ENCODE measurements at regions not wholly inside any gene's neighbourhood (a gene's known extent, or its start where the extent isn't known, plus 50 kb on each side); places are given as distances from the start of the nearest gene placed in this dataset.
A peak's percentile ranks its signal among the peaks of the same experiment; 100 is the strongest.

- H3K27me3 ChIP-seq, result no peaks in the 10 kb centered on the region
- no peaks in the 10 kb centered on the region for H3K4me1 ChIP-seq
- no peaks in the 10 kb centered on the region for H3K36me3 ChIP-seq
- peak overlapping the region in 1 of 2 donors; percentile 14 for H3K27ac ChIP-seq
- no peaks in the 10 kb centered on the region for H3K9me3 ChIP-seq
- no peak overlapping the region for H3K4me3 ChIP-seq
- TF ChIP-seq, protein P1, sequence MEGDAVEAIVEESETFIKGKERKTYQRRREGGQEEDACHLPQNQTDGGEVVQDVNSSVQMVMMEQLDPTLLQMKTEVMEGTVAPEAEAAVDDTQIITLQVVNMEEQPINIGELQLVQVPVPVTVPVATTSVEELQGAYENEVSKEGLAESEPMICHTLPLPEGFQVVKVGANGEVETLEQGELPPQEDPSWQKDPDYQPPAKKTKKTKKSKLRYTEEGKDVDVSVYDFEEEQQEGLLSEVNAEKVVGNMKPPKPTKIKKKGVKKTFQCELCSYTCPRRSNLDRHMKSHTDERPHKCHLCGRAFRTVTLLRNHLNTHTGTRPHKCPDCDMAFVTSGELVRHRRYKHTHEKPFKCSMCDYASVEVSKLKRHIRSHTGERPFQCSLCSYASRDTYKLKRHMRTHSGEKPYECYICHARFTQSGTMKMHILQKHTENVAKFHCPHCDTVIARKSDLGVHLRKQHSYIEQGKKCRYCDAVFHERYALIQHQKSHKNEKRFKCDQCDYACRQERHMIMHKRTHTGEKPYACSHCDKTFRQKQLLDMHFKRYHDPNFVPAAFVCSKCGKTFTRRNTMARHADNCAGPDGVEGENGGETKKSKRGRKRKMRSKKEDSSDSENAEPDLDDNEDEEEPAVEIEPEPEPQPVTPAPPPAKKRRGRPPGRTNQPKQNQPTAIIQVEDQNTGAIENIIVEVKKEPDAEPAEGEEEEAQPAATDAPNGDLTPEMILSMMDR (IDR thresholded peaks at IDR 0.05), result no peak
- TF ChIP-seq POLR2A (IDR thresholded peaks at IDR 0.05), result no peak
- intact Hi-C loops (cut with DNase I; ENCODE audit: low total_unique reads), result no loop called here
- DNase-seq, result no peak
Measured at GRCh38 chr2:63658176-63658968, 69.6 kb downstream of the MDH1 start.

- H3K27ac ChIP-seq, result no peak overlapping the region
- no peaks in the 10 kb centered on the region for H3K9me3 ChIP-seq
- TF ChIP-seq, protein P1 (IDR thresholded peaks at IDR 0.05), result no peak
- TF ChIP-seq POLR2A (IDR thresholded peaks at IDR 0.05), result no peak
- H3K36me3 ChIP-seq, result no peaks in the 10 kb centered on the region
- H3K4me3 ChIP-seq, result no peak overlapping the region
- H3K4me1 ChIP-seq, result no peaks in the 10 kb centered on the region
- DNase-seq, result no peak
- no peaks in the 10 kb centered on the region for H3K27me3 ChIP-seq
- intact Hi-C loops (cut with DNase I; ENCODE audit: low total_unique reads), result no loop called here
Measured at GRCh38 chr2:63660060-63660459, 71.3 kb downstream of the MDH1 start.

DNA sequence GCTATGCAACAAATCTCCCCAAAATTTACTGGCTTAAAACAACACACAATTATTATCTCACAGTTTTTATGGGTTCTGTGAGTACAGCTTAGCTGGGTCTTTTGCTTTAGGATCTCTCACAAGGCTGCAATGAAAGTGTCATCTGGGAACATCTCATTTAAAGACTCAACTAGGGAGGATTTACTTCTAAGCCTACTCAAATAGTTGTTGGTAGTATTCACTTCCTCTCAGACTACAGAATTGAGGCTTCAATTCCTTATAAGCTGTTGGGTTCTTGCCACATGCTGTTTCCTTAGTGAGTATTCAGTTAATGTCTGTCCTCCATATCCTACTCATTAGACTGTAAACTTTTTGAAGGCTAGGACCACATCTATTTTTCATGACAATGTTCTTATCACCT, 72.3 kb downstream of the MDH1 start:
- H3K9me3 ChIP-seq, result no peaks in the 10 kb centered on the region
- TF ChIP-seq, protein P1 (IDR thresholded peaks at IDR 0.05), result no peak
- TF ChIP-seq POLR2A (IDR thresholded peaks at IDR 0.05), result no peak
- H3K4me1 ChIP-seq, result no peaks in the 10 kb centered on the region
- no peaks in the 10 kb centered on the region for H3K36me3 ChIP-seq
- H3K27ac ChIP-seq, result no peak overlapping the region
- intact Hi-C loops (cut with DNase I; ENCODE audit: low total_unique reads), result no loop called here
- no peak for DNase-seq
- H3K27me3 ChIP-seq, result no peaks in the 10 kb centered on the region
- H3K4me3 ChIP-seq, result no peak overlapping the region

DNA sequence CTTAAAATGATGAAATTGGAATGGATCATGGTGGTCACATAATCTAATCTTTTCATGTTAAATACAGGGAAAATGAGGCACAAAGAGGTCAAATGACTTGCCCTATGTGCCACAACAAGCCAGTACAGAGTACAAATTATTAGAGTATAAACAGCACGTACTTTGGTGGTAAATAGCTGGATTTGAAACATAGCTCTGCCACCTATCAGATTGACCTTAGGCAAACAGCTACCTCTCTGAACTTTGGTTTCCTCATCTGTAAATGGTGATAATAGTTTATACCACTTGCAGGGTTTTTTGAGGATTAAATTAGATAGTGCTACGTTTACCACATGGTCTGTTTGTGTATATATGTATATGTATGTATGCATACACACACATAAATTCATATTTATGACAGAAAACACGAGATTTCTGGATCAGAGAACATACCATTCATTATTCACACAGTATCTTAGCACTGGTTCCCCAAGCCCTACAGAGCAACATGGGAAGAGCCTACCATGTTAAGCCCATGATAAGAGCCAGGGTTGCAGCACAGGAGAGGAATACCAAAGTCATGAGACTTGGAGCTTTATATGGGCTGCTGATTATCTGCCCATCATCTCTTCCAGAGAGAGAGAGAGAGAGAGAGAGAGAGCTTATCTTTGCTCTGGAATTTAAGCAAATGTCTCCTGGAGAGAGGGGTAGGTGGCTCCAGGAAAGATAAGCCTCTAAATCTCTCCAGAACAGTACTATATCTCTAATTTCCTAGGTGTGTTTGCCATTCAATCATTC, 73.5 kb downstream of the MDH1 start:
- no peak overlapping the region for H3K4me3 ChIP-seq
- H3K27ac ChIP-seq, result no peak overlapping the region
- H3K4me1 ChIP-seq, result no peaks in the 10 kb centered on the region
- intact Hi-C loops (cut with DNase I; ENCODE audit: low total_unique reads), result no loop called here
- H3K27me3 ChIP-seq, result no peaks in the 10 kb centered on the region
- no peak for DNase-seq
- TF ChIP-seq POLR2A (IDR thresholded peaks at IDR 0.05), result no peak
- TF ChIP-seq, protein P1 (IDR thresholded peaks at IDR 0.05), result no peak
- no peaks in the 10 kb centered on the region for H3K36me3 ChIP-seq
- H3K9me3 ChIP-seq, result no peaks in the 10 kb centered on the region

All from uterus (tissue), 3 donors.